ENCODE measurements at regions not wholly inside any gene's neighbourhood (a gene's known extent, or its start where the extent isn't known, plus 50 kb on each side); places are given as distances from the start of the nearest gene placed in this dataset.

GRCh38 chr7:88522771-88523293 is 216.1 kb upstream of the STEAP4 start:
- TF ChIP-seq, protein P1, sequence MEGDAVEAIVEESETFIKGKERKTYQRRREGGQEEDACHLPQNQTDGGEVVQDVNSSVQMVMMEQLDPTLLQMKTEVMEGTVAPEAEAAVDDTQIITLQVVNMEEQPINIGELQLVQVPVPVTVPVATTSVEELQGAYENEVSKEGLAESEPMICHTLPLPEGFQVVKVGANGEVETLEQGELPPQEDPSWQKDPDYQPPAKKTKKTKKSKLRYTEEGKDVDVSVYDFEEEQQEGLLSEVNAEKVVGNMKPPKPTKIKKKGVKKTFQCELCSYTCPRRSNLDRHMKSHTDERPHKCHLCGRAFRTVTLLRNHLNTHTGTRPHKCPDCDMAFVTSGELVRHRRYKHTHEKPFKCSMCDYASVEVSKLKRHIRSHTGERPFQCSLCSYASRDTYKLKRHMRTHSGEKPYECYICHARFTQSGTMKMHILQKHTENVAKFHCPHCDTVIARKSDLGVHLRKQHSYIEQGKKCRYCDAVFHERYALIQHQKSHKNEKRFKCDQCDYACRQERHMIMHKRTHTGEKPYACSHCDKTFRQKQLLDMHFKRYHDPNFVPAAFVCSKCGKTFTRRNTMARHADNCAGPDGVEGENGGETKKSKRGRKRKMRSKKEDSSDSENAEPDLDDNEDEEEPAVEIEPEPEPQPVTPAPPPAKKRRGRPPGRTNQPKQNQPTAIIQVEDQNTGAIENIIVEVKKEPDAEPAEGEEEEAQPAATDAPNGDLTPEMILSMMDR (conservative IDR thresholded peaks at IDR 0.05; ENCODE audit: low read depth, low read length) = no peak
- no peak for TF ChIP-seq EZH2phosphoT487 (IDR thresholded peaks at IDR 0.05; ENCODE audit: borderline replicate concordance, low read length)
